ENCODE measurements at regions not wholly inside any gene's neighbourhood (a gene's known extent, or its start where the extent isn't known, plus 50 kb on each side); places are given as distances from the start of the nearest gene placed in this dataset.

GRCh38 chr11:127609025-127609773 lies 608.6 kb upstream of the KIRREL3 start:
- TF ChIP-seq CTCF (IDR thresholded peaks at IDR 0.05; ENCODE audit: unreplicated experiment), result no peak
- no peaks in the 10 kb centered on the region for H3K4me1 Mint-ChIP-seq (ENCODE audit: insufficient read depth, unreplicated experiment)
- DNase-seq (ENCODE audit: unreplicated experiment), result no peak
- H3K27me3 Mint-ChIP-seq (ENCODE audit: insufficient read depth, unreplicated experiment), result no peaks in the 10 kb centered on the region
- H3K9me3 Mint-ChIP-seq (ENCODE audit: unreplicated experiment), result no peaks in the 10 kb centered on the region
- H3K4me3 Mint-ChIP-seq (ENCODE audit: unreplicated experiment), result no peak overlapping the region
- H3K36me3 Mint-ChIP-seq (ENCODE audit: insufficient read depth, unreplicated experiment), result no peaks in the 10 kb centered on the region
- intact Hi-C loops (cut with micrococcal nuclease), result no loop called here
- ChIA-PET CTCF (interaction anchor here (0.6 kb wide), 1 partner anchor 196 kb away, joined by 3 read pairs; no protein-coding TSS in a partner anchor), POLR2A (no interaction called here)
- BruUV-seq (replicated peaks), result no TSS peak
- H3K27ac Mint-ChIP-seq (ENCODE audit: low read depth, unreplicated experiment), result no peak overlapping the region

- Mint-ChIP-seq H3K4me3 (ENCODE audit: unreplicated experiment) (no peak overlapping the region), H3K9me3 (ENCODE audit: unreplicated experiment) (no peaks in the 10 kb centered on the region), H3K27me3 (ENCODE audit: insufficient read depth, unreplicated experiment) (no peaks in the 10 kb centered on the region), H3K36me3 (ENCODE audit: insufficient read depth, unreplicated experiment) (no peaks in the 10 kb centered on the region), H3K4me1 (ENCODE audit: insufficient read depth, unreplicated experiment) (no peaks in the 10 kb centered on the region), H3K27ac (ENCODE audit: low read depth, unreplicated experiment) (no peak overlapping the region)
- no TSS peak for BruUV-seq (replicated peaks)
- TF ChIP-seq CTCF (IDR thresholded peaks at IDR 0.05; ENCODE audit: unreplicated experiment), result no peak
- ChIA-PET POLR2A (interaction anchor here (0.6 to 1.0 kb wide), 2 partner anchors 11 to 35 kb away, joined by 3 read pairs; no protein-coding TSS in a partner anchor), CTCF (no interaction called here)
- intact Hi-C loops (cut with micrococcal nuclease), result no loop called here
- no peak for DNase-seq (ENCODE audit: unreplicated experiment)
Measured at GRCh38 chr11:127607487-127608085, 607.0 kb upstream of the KIRREL3 start.

GRCh38 chr11:127601578-127601977 lies 601.0 kb upstream of the KIRREL3 start:
- no peak overlapping the region for H3K27ac Mint-ChIP-seq (ENCODE audit: low read depth, unreplicated experiment)

More at GRCh38 chr11:127601578-127601977, 601.0 kb upstream of the KIRREL3 start:
- H3K9me3 Mint-ChIP-seq (ENCODE audit: unreplicated experiment), result no peaks in the 10 kb centered on the region
- POLR2A ChIA-PET, result no interaction called here
- H3K27me3 Mint-ChIP-seq (ENCODE audit: insufficient read depth, unreplicated experiment), result no peaks in the 10 kb centered on the region
- no peak overlapping the region for H3K4me3 Mint-ChIP-seq (ENCODE audit: unreplicated experiment)
- CTCF ChIA-PET, result no interaction called here
- H3K36me3 Mint-ChIP-seq (ENCODE audit: insufficient read depth, unreplicated experiment), result no peaks in the 10 kb centered on the region
- intact Hi-C loops (cut with micrococcal nuclease), result no loop called here
- DNase-seq (ENCODE audit: unreplicated experiment), result no peak
- no peaks in the 10 kb centered on the region for H3K4me1 Mint-ChIP-seq (ENCODE audit: insufficient read depth, unreplicated experiment)
- TF ChIP-seq CTCF (IDR thresholded peaks at IDR 0.05; ENCODE audit: unreplicated experiment), result no peak
- BruUV-seq (replicated peaks), result no TSS peak

All from MCF 10A (cell line).